OCI-LY3 (cell line): ENCODE measurements at regions not wholly inside any gene's neighbourhood (a gene's known extent, or its start where the extent isn't known, plus 50 kb on each side); places are given as distances from the start of the nearest gene placed in this dataset.

Experiments
- EZH2phosphoT487 ChIP-seq: fragments of 200-600 bp; shearing (Covaris generic); IDR thresholded peaks from 2 replicates; pipeline ENCODE4 v1.6.1; 2018; ENCODE audit warnings: antibody characterized with exemption, mixed run types, low read depth
- TF ChIP-seq, protein P1 (sequence below): fragments of 200-600, 300-600 bp; sonication (generic); IDR thresholded peaks from 2 replicates; pipeline ENCODE4 v1.5.1; 2014; ENCODE audit warnings: antibody characterized with exemption, low read length, low read depth

DNA sequence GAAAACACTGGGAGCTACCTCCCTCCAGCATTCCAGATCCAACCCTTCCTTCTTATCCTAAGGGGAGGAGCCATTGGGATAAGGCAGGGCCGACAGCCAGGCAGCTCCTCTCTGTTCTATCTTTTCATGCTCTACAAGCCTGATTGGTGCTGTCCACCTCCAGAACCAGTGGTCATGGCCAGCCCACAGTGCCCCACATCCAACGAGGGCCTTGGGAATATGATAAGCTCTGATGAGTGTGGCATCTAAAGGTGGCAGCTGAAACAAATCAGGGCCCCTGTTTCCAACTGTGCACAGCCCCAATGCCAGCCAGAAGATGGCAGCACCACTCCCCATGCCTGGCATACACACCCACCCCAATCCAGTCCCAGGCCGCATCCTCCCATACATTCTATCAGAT is 329.3 kb downstream of the C1D start:
- TF ChIP-seq, protein P1, sequence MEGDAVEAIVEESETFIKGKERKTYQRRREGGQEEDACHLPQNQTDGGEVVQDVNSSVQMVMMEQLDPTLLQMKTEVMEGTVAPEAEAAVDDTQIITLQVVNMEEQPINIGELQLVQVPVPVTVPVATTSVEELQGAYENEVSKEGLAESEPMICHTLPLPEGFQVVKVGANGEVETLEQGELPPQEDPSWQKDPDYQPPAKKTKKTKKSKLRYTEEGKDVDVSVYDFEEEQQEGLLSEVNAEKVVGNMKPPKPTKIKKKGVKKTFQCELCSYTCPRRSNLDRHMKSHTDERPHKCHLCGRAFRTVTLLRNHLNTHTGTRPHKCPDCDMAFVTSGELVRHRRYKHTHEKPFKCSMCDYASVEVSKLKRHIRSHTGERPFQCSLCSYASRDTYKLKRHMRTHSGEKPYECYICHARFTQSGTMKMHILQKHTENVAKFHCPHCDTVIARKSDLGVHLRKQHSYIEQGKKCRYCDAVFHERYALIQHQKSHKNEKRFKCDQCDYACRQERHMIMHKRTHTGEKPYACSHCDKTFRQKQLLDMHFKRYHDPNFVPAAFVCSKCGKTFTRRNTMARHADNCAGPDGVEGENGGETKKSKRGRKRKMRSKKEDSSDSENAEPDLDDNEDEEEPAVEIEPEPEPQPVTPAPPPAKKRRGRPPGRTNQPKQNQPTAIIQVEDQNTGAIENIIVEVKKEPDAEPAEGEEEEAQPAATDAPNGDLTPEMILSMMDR, result peak; percentile 50
- no peak for TF ChIP-seq EZH2phosphoT487
